Kidney (tissue), 13 donors: ENCODE measurements at regions not wholly inside any gene's neighbourhood (a gene's known extent, or its start where the extent isn't known, plus 50 kb on each side); places are given as distances from the start of the nearest gene placed in this dataset.

ENCODE experiments used
- DNase-seq, 5 donors: peaks; one replicate each; pipeline ENCODE4 v3.0.0-alpha.2; 2013 to 2020
- FAIRE-seq: peaks from 2 replicates; lab custom pipeline; 2012; peaks lifted over from hg19 to GRCh38; lab: Jason Lieb, UNC
- H3K27ac ChIP-seq, 2 donors: one replicate each; pipeline ENCODE4 v1.7.0; 2013; ENCODE audit warnings: low read depth in 2 of 2, low read length in 2 of 2, inconsistent platforms in 1 of 2
- H3K27me3 ChIP-seq: one replicate; pipeline ENCODE4 v1.7.1; 2013; ENCODE audit warnings: low read length, inconsistent platforms; ENCODE audit not compliant: control insufficient read depth, insufficient read depth
- H3K36me3 ChIP-seq, 3 donors: one replicate each; pipeline versions ENCODE4 v1.7.0 to v1.7.1; 2013; ENCODE audit warnings: low read length in 3 of 3, control low read depth in 1 of 3, inconsistent platforms in 1 of 3; ENCODE audit not compliant: insufficient read depth in 3 of 3, control insufficient read depth in 2 of 3
- H3K4me1 ChIP-seq, 3 donors: one replicate each; pipeline versions ENCODE4 v1.7.0 to v1.7.1; 2013; ENCODE audit warnings: low read length in 3 of 3, inconsistent platforms in 1 of 3, low read depth in 1 of 3; ENCODE audit not compliant: control insufficient read depth in 2 of 3, insufficient read depth in 2 of 3
- H3K4me3 ChIP-seq, 3 donors: one replicate each; pipeline versions ENCODE4 v1.7.0 to v1.8.1; 2013; ENCODE audit warnings: low read length in 3 of 3, control low read depth in 1 of 3, inconsistent platforms in 1 of 3
- H3K9ac ChIP-seq, 3 donors: one replicate each; pipeline versions ENCODE4 v1.7.0 to v1.7.1; 2013; ENCODE audit warnings: low read length in 3 of 3, control low read depth in 1 of 3, inconsistent platforms in 1 of 3
- H3K9me3 ChIP-seq, 3 donors: one replicate each; pipeline versions ENCODE4 v1.7.0 to v1.7.1; 2013; ENCODE audit warnings: low read length in 3 of 3, control low read depth in 1 of 3, inconsistent platforms in 1 of 3; ENCODE audit not compliant: control insufficient read depth in 2 of 3, insufficient read depth in 1 of 3
- CTCF ChIP-seq: IDR thresholded peaks from 3 replicates; pipeline ENCODE4 v1.5.1; 2012; ENCODE audit warnings: mild to moderate bottlenecking, moderate library complexity, borderline replicate concordance; ENCODE audit not compliant: insufficient read depth; ENCODE audit errors: extremely low read depth
- intact Hi-C: fragments of 100-400 bp; cut with DNase I; formaldehyde crosslinking; loops from one replicate; pipeline ENCODE4 v1.11.1; 2022
- donor health status: control.
- donor health status: control.
- donor health status: control.
- donor health status: control.
- donor health status: control.
- donor health status: DM: yes; HTN: yes; CAD: no.
- donor health status: Normal renal cell carcinoma (clear cell type).

- FAIRE-seq (no peak), DNase-seq (no peak)
- Histone ChIP-seq H3K27ac (no peak overlapping the region), H3K9ac (no peak overlapping the region), H3K4me3 (no peak overlapping the region), H3K9me3 (no peaks in the 10 kb centered on the region), H3K27me3 (no peaks in the 10 kb centered on the region), H3K4me1 (no peaks in the 10 kb centered on the region), H3K36me3 (no peaks in the 10 kb centered on the region)
- intact Hi-C loops = no loop called here
- TF ChIP-seq CTCF = no peak
These were observed 199.0 kb upstream of the CXXC4 start for GRCh38 chr4:104693601-104694201.

- H3K27me3 ChIP-seq = no peaks in the 10 kb centered on the region
- intact Hi-C loops = no loop called here
- H3K9ac ChIP-seq = no peak overlapping the region
- H3K27ac ChIP-seq = no peak overlapping the region
- peak; percentile 92 for FAIRE-seq
- H3K9me3 ChIP-seq = no peaks in the 10 kb centered on the region
- H3K4me3 ChIP-seq = no peak overlapping the region
- no peak for DNase-seq
- no peak for TF ChIP-seq CTCF
- H3K36me3 ChIP-seq = no peaks in the 10 kb centered on the region
- H3K4me1 ChIP-seq = no peaks in the 10 kb centered on the region
These were observed 221.9 kb upstream of the CXXC4 start for GRCh38 chr4:104716584-104716983.

- Histone ChIP-seq H3K27me3 (no peaks in the 10 kb centered on the region), H3K9me3 (no peaks in the 10 kb centered on the region), H3K4me1 (no peaks in the 10 kb centered on the region), H3K36me3 (no peaks in the 10 kb centered on the region), H3K27ac (no peak overlapping the region), H3K4me3 (no peak overlapping the region), H3K9ac (no peak overlapping the region)
- DNase-seq = no peak
- intact Hi-C loops = no loop called here
- TF ChIP-seq CTCF = no peak
- no peak for FAIRE-seq
These were observed 225.0 kb upstream of the CXXC4 start for GRCh38 chr4:104719539-104720230.
